ENCODE measurements at regions not wholly inside any gene's neighbourhood (a gene's known extent, or its start where the extent isn't known, plus 50 kb on each side); places are given as distances from the start of the nearest gene placed in this dataset.

GRCh38 chr18:27541293-27541692, 356.2 kb upstream of the CHST9 start:
- TF ChIP-seq EZH2 (IDR thresholded peaks at IDR 0.05; ENCODE audit: low read length, missing control alignments) (no peak), CTCF (conservative IDR thresholded peaks at IDR 0.05 in 1 of 2, IDR thresholded peaks at IDR 0.05 in 1 of 2; ENCODE audit: low read depth in 1 of 2, low read length in 2 of 2) (no peak)

Data from fibroblast of lung (primary cell).